ENCODE measurements at regions not wholly inside any gene's neighbourhood (a gene's known extent, or its start where the extent isn't known, plus 50 kb on each side); places are given as distances from the start of the nearest gene placed in this dataset.

DNA sequence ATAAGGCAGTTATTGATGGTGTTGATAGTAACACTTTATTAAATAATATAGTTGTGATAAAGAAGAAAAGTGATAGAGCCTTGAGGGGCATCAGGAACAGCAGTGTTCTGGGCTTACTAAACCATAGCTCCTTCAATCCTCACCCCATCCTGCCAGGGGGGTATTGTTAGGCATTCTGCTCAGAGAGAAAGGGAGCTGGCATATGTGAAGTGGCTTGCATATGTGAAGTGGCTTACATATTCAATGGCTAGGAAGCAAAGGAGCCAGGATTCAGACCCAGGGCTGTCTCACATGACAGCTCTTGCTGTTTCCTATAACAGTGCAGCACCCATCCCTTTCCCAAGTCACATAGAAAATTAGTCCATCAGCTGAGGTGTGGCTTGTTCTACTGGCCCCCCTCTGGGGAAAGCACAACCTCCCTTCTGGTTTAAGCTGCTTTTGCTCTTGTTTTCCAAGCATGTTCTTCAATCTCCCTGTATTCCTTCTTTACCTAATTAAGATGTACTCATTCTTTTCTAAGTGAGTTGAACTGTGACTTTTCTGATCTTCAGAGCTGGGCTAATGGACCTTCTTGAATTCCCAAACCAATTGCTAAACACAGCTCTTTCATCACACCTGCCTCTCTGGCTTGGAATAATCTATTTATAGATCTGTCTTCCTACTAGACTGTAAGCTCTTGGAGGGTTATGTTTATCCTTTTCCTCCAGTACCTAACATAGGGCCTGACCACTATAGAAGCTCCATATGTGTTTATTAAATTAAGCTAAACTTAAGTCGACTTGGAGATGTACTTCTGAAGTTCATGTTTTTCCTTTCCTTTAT, 108.7 kb upstream of the GLI3 start:
- TF ChIP-seq, protein P1, sequence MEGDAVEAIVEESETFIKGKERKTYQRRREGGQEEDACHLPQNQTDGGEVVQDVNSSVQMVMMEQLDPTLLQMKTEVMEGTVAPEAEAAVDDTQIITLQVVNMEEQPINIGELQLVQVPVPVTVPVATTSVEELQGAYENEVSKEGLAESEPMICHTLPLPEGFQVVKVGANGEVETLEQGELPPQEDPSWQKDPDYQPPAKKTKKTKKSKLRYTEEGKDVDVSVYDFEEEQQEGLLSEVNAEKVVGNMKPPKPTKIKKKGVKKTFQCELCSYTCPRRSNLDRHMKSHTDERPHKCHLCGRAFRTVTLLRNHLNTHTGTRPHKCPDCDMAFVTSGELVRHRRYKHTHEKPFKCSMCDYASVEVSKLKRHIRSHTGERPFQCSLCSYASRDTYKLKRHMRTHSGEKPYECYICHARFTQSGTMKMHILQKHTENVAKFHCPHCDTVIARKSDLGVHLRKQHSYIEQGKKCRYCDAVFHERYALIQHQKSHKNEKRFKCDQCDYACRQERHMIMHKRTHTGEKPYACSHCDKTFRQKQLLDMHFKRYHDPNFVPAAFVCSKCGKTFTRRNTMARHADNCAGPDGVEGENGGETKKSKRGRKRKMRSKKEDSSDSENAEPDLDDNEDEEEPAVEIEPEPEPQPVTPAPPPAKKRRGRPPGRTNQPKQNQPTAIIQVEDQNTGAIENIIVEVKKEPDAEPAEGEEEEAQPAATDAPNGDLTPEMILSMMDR (IDR thresholded peaks at IDR 0.05; ENCODE audit: unreplicated experiment) = no peak
- H3K9me3 Mint-ChIP-seq (ENCODE audit: low read depth) = no peaks in the 10 kb centered on the region
- no peaks in the 10 kb centered on the region for H3K4me1 Mint-ChIP-seq (ENCODE audit: low read depth)
- H3K4me3 Mint-ChIP-seq (ENCODE audit: low read depth) = no peak overlapping the region
- peaks cover 13% of the 10 kb centered on the region for H3K27me3 Mint-ChIP-seq
- H3K27ac Mint-ChIP-seq = no peak overlapping the region
- H3K36me3 Mint-ChIP-seq (ENCODE audit: insufficient read depth) = no peaks in the 10 kb centered on the region
- no peak for DNase-seq (ENCODE audit: low spot score, unreplicated experiment)

DNA sequence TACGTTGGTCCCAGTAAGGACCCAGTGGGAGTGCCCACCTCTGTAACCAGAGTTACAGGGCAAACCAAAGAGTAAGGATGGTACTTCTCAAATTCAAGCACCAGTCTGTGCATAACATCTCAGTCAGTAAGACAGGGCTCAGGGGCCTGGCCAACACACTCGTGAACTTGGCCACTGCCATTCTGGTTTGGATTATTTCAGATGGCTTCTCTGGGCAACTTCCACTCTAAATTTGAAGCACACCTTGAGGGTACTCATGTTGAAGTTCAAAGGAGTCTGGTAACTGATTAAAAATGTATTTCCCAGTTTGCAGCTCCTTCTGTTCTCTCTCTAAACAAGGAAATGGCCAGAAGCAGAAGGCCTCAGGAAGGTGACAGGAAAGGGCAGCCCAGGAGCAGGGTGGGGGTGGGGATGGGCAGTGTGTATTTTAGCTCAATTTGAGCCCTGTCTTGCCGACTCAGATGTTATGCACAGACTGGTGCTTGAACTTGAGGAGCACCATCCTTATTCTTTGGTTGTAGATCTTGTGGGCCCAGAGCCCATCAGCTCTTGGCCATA, 107.3 kb upstream of the GLI3 start:
- no peak overlapping the region for H3K27ac Mint-ChIP-seq
- DNase-seq (ENCODE audit: low spot score, unreplicated experiment) = no peak
- H3K9me3 Mint-ChIP-seq (ENCODE audit: low read depth) = no peaks in the 10 kb centered on the region
- no peak overlapping the region for H3K4me3 Mint-ChIP-seq (ENCODE audit: low read depth)
- H3K4me1 Mint-ChIP-seq (ENCODE audit: low read depth) = no peaks in the 10 kb centered on the region
- no peaks in the 10 kb centered on the region for H3K36me3 Mint-ChIP-seq (ENCODE audit: insufficient read depth)
- H3K27me3 Mint-ChIP-seq = peaks cover 19% of the 10 kb centered on the region
- TF ChIP-seq, protein P1 (IDR thresholded peaks at IDR 0.05; ENCODE audit: unreplicated experiment) = no peak

DNA sequence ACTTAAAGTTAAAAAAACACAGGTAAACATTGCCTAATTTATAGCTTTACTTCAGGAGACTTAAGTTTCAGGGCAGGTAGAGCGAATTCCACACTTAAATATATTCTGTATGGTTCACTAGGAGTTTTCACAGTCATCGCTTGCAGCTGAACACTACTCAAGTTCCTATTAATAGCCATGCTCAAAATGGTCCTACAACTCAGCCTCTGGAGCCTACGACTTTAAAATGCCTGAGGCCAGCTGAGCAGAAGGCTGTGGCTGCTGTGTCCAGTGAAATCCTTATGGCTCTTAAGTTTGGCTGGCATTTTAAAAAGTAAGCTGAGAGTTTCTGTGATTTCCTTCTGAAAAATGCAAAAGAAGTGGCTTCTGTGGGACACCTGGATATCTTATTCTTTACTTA, 105.4 kb upstream of the GLI3 start:
- Mint-ChIP-seq H3K36me3 (ENCODE audit: insufficient read depth) (no peaks in the 10 kb centered on the region), H3K4me1 (ENCODE audit: low read depth) (peaks cover 7% of the 10 kb centered on the region), H3K9me3 (ENCODE audit: low read depth) (no peaks in the 10 kb centered on the region), H3K27me3 (peaks cover 19% of the 10 kb centered on the region), H3K4me3 (ENCODE audit: low read depth) (no peak overlapping the region), H3K27ac (no peak overlapping the region)
- TF ChIP-seq, protein P1 (IDR thresholded peaks at IDR 0.05; ENCODE audit: unreplicated experiment) = no peak
- no peak for DNase-seq (ENCODE audit: low spot score, unreplicated experiment)

DNA sequence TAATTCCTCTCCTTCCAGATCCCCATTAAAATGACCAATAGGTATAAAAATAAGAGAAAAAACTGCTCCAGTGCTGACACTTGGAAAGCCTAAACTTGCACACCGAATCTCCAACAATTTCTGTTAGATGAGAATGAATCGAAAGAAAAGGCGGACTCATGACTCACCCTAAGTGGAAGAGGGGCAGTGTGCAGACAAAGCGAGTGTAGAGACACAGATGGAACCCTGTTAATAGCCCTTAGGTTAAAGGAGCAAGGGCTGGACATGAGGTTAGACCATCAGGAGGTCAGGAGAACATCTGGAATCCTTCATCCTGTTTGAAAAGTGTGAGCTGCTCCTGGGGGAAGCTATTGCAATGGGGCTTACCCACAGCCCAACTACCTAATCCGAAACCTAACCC, 103.4 kb upstream of the GLI3 start:
- Mint-ChIP-seq H3K4me1 (ENCODE audit: low read depth) (peaks cover 7% of the 10 kb centered on the region), H3K4me3 (ENCODE audit: low read depth) (no peak overlapping the region), H3K27ac (no peak overlapping the region), H3K36me3 (ENCODE audit: insufficient read depth) (no peaks in the 10 kb centered on the region), H3K27me3 (peaks cover 19% of the 10 kb centered on the region), H3K9me3 (ENCODE audit: low read depth) (no peaks in the 10 kb centered on the region)
- TF ChIP-seq, protein P1 (IDR thresholded peaks at IDR 0.05; ENCODE audit: unreplicated experiment) = no peak
- DNase-seq (ENCODE audit: low spot score, unreplicated experiment) = no peak

DNA sequence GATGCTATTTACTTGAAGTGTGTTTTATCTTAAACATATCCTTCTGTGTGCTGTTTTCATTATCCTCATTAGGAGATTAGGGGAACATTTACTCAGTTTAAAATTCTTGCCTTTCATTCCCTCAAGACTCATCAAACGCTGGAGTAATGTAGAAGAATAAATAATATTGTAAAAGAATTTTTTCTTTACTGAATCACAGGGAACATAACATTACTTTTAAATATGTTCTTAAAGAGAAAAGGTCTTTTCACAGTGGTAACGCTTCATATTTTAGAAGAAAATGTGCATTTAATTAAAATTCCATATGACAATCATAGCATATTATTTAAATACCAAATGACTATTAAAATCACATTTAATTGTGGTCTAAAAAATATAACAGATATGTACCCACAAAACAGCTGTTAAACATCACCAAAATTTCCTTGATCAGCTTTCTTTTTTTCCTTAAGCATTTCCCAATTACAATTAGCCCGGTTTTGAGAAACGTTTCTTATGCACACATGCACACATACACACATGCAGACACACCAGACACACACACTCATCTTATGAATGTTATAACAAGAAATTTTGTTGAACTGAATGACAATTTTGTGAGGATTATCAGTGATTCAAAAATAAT, 102.0 kb upstream of the GLI3 start:
- Mint-ChIP-seq H3K9me3 (ENCODE audit: low read depth) (no peaks in the 10 kb centered on the region), H3K36me3 (ENCODE audit: insufficient read depth) (no peaks in the 10 kb centered on the region), H3K4me3 (ENCODE audit: low read depth) (no peak overlapping the region), H3K4me1 (ENCODE audit: low read depth) (peaks cover 7% of the 10 kb centered on the region), H3K27me3 (peaks cover 19% of the 10 kb centered on the region), H3K27ac (no peak overlapping the region)
- DNase-seq (ENCODE audit: low spot score, unreplicated experiment) = no peak
- TF ChIP-seq, protein P1 (IDR thresholded peaks at IDR 0.05; ENCODE audit: unreplicated experiment) = no peak
